ENCODE measurements at regions not wholly inside any gene's neighbourhood (a gene's known extent, or its start where the extent isn't known, plus 50 kb on each side); places are given as distances from the start of the nearest gene placed in this dataset.

DNA sequence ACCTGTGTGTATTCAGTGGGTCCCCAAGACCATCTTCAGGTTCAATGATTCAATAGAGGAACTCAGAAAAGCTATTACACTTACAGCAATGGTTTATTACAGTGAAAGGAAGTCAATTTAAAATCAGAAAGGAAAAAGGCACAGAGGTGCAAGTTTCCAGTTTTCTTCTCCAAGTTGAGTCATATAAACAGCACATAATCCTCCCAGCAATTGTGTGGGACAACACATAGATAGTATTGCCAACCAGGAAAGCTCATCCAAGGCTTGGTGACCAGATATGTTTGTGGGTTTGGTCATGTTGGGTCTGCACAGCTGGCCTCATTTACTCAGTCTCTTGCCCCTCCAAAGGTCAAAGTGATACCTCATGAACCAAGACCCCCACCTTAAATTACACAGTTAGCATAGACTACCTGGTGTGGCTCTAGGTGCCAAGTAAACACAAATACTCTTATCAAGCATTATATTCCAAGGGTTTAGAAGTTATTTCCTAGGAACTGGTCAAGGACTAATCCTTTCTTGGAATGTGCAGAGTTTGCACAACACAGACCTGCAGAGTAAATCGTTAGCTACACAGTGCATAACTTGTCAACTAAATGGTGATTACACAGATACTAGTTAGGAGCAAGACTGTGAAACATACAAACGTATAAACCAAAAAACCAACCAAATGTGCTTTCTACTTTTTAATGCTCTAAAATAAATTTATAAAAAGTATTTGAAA is 777.3 kb downstream of the PCDH18 start:
- Histone ChIP-seq H3K4me3 (ENCODE audit: low read depth, low read length) (no peak overlapping the region), H3K27ac (ENCODE audit: extremely low read depth, low read depth, low read length) (no peak overlapping the region), H3K4me1 (ENCODE audit: control insufficient read depth, insufficient read depth, low read length) (no peaks in the 10 kb centered on the region), H3K36me3 (ENCODE audit: control insufficient read depth in 2 of 2, insufficient read depth in 1 of 2, low read length in 2 of 2) (no peaks in the 10 kb centered on the region), H3K9me3 (ENCODE audit: control insufficient read depth, insufficient read depth, low read depth, low read length) (no peaks in the 10 kb centered on the region)
- ChIA-PET CTCF (no interaction called here), POLR2A (no interaction called here)
- TF ChIP-seq KLF7 (tag by site-specific recombination; IDR thresholded peaks at IDR 0.05; ENCODE audit: borderline replicate concordance): no peak
- TF ChIP-seq ZNF549 (tag by site-specific recombination; IDR thresholded peaks at IDR 0.05): no peak

GRCh38 chr4:136751556-136751955 is 780.7 kb downstream of the PCDH18 start:
- ChIA-PET POLR2A (no interaction called here), CTCF (no interaction called here)
- Histone ChIP-seq H3K4me3 (ENCODE audit: low read depth, low read length) (no peak overlapping the region), H3K36me3 (ENCODE audit: control insufficient read depth in 2 of 2, insufficient read depth in 1 of 2, low read length in 2 of 2) (no peaks in the 10 kb centered on the region), H3K4me1 (ENCODE audit: control insufficient read depth, insufficient read depth, low read length) (no peaks in the 10 kb centered on the region), H3K27ac (ENCODE audit: extremely low read depth, low read depth, low read length) (no peak overlapping the region), H3K9me3 (ENCODE audit: control insufficient read depth, insufficient read depth, low read depth, low read length) (no peaks in the 10 kb centered on the region)
- no peak for TF ChIP-seq ZNF324 (tag by site-specific recombination; IDR thresholded peaks at IDR 0.05)
- TF ChIP-seq ZSCAN23 (tag by site-specific recombination; IDR thresholded peaks at IDR 0.05): no peak
- no peak for TF ChIP-seq MYNN (tag by site-specific recombination; IDR thresholded peaks at IDR 0.05; ENCODE audit: borderline replicate concordance)
- no peak for TF ChIP-seq SP3 (tag by site-specific recombination; IDR thresholded peaks at IDR 0.05)
- no peak for TF ChIP-seq ZNF132 (tag by site-specific recombination; IDR thresholded peaks at IDR 0.05; ENCODE audit: borderline replicate concordance)
- TF ChIP-seq PRDM4 (tag by site-specific recombination; IDR thresholded peaks at IDR 0.05): no peak
- no peak for TF ChIP-seq ZFP3 (tag by site-specific recombination; IDR thresholded peaks at IDR 0.05; ENCODE audit: low read depth)
- TF ChIP-seq ZNF692 (tag by site-specific recombination; IDR thresholded peaks at IDR 0.05): no peak
- no peak for TF ChIP-seq ZNF248 (tag by site-specific recombination; IDR thresholded peaks at IDR 0.05)
- no peak for TF ChIP-seq MZF1 (tag by site-specific recombination; IDR thresholded peaks at IDR 0.05; ENCODE audit: borderline replicate concordance)

GRCh38 chr4:136750897-136751296 is 781.4 kb downstream of the PCDH18 start:
- no peak overlapping the region for H3K27ac ChIP-seq (ENCODE audit: extremely low read depth, low read depth, low read length)
- ChIA-PET POLR2A (no interaction called here), CTCF (no interaction called here)
- no peak overlapping the region for H3K4me3 ChIP-seq (ENCODE audit: low read depth, low read length)
- no peaks in the 10 kb centered on the region for H3K4me1 ChIP-seq (ENCODE audit: control insufficient read depth, insufficient read depth, low read length)
- H3K9me3 ChIP-seq (ENCODE audit: control insufficient read depth, insufficient read depth, low read depth, low read length): no peaks in the 10 kb centered on the region
- H3K36me3 ChIP-seq (ENCODE audit: control insufficient read depth in 2 of 2, insufficient read depth in 1 of 2, low read length in 2 of 2): no peaks in the 10 kb centered on the region
- TF ChIP-seq ZNF394 (tag by site-specific recombination; IDR thresholded peaks at IDR 0.05; ENCODE audit: borderline replicate concordance) (no peak), ZNF133 (tag by site-specific recombination; IDR thresholded peaks at IDR 0.05) (no peak)

- CTCF ChIA-PET: no interaction called here
- no peak overlapping the region for H3K4me3 ChIP-seq (ENCODE audit: low read depth, low read length)
- H3K36me3 ChIP-seq (ENCODE audit: control insufficient read depth in 2 of 2, insufficient read depth in 1 of 2, low read length in 2 of 2): no peaks in the 10 kb centered on the region
- H3K9me3 ChIP-seq (ENCODE audit: control insufficient read depth, insufficient read depth, low read depth, low read length): no peaks in the 10 kb centered on the region
- H3K4me1 ChIP-seq (ENCODE audit: control insufficient read depth, insufficient read depth, low read length): no peaks in the 10 kb centered on the region
- no peak overlapping the region for H3K27ac ChIP-seq (ENCODE audit: extremely low read depth, low read depth, low read length)
- POLR2A ChIA-PET: no interaction called here
- TF ChIP-seq ZBTB21 (tag by site-specific recombination; IDR thresholded peaks at IDR 0.05) (no peak), MYNN (tag by site-specific recombination; IDR thresholded peaks at IDR 0.05; ENCODE audit: borderline replicate concordance) (no peak), ZBTB10 (tag by site-specific recombination; IDR thresholded peaks at IDR 0.05) (no peak), ZNF654 (tag by site-specific recombination; IDR thresholded peaks at IDR 0.05; ENCODE audit: low read depth) (no peak), ZNF24 (tag by site-specific recombination; IDR thresholded peaks at IDR 0.05) (no peak), ZNF837 (tag by site-specific recombination; IDR thresholded peaks at IDR 0.05) (no peak), ZNF544 (tag by site-specific recombination; IDR thresholded peaks at IDR 0.05) (no peak), ZNF366 (tag by site-specific recombination; conservative IDR thresholded peaks at IDR 0.05) (no peak)
These were observed 782.3 kb downstream of the PCDH18 start for GRCh38 chr4:136749989-136750388.
